Fibroblast of skin of right quadriceps (primary cell): ENCODE measurements at regions not wholly inside any gene's neighbourhood (a gene's known extent, or its start where the extent isn't known, plus 50 kb on each side); places are given as distances from the start of the nearest gene placed in this dataset.
"Not testable (repeated sequence)": the region's sequence is repeated elsewhere in the genome, so short reads cannot be mapped to it uniquely, and the experiment has no call there.

Source experiments
- DNase-seq: peaks from one replicate; pipeline ENCODE4 v3.0.0-alpha.2; 2013

- no peak for DNase-seq
Measured at GRCh38 chr2:3899536-3900155, 196.3 kb downstream of the DCDC2C start.

GRCh38 chr2:3902131-3902530 lies 198.8 kb downstream of the DCDC2C start:
- DNase-seq = no peak

GRCh38 chr2:3904061-3904460 lies 200.7 kb downstream of the DCDC2C start:
- no peak for DNase-seq

GRCh38 chr2:3908498-3908897 lies 205.1 kb downstream of the DCDC2C start:
- not testable (repeated sequence) for DNase-seq

DNA sequence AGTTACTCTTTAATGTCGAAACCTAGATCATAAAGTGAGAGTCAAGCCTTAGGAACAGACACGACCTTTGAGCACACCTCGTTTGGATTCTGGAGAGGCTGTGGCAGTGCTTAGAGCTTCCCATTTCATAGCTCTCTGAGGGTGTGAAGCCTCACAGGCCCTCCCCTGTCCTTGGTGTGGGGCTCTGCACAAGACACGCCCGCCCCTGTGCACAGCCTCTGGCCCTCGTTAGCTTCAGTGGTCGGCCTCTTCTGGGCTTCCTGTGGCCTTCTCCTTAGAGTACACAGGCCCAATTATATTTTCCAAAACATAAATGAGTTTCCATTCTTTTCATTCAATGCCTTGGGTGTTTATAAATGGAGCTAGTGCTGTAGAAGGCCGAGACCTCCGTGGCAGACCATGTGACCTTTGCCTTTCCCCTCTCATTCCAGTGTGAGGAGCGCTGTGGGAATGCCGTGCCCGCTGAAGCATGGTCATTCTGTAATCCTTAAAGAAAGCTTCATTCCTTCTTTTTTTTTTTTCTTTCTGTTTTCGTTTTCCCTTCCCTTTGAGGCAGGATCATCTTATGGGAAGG lies 208.6 kb downstream of the DCDC2C start:
- no peak for DNase-seq

DNA sequence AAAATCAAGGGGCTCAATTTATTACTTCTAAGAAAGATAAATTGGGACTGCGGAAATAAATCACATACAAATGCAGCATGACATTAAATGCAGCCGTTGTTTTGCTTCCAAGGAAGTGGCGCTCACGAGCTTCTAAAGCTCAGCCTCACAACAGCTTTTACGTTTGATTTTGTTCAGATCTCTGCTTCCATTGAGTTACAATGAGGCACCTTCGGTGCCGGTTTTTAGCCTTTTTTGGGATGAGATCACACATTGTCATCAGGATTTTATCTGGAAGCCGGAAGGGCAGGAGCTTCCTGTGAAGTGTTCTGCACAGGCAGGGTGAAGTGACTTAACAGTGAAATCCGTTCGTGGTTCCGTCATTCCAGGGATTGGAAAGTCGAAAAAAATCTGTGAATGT lies 209.8 kb downstream of the DCDC2C start:
- peak; percentile 14 for DNase-seq

DNA sequence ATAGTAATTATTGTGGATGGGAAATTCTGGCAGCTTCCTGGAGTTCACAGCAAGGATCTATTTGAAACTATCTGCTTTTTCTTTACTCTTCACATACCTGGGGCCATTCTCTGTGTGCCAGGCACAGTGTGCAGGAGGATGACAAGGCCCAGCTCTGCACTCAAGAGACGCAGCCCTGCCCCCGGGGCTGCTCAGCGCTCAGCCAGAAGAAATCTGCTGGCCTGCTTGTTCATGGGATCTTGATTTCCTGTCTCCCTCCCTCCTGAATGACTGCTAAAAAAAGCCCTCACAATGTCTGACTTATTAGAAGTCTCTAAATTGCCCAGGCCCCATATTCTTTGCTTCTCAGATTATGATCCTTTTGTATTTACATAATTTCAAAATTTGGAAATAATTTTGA lies 210.9 kb downstream of the DCDC2C start:
- peak; percentile 3 for DNase-seq

- DNase-seq = no peak
Measured at GRCh38 chr2:3927031-3927430, 223.7 kb downstream of the DCDC2C start.

DNA sequence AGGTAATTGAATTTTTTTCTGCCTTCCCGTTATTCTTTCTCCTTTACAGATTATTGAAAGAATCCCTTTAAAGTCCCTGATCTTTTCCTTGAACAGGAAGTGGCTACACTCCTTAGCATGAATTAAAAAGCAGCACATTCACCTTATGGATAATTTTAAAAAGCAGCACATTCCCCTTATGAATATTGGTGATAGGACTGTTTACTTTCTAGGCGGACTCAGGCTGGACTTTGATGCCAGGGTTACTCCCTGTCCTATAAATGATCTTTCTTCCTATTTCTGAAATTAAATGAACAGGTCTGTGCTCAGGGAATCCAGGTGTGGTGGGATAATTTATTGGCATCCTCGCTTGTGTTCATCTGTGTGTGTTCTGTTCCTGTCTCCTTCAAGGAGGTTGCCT lies 226.0 kb downstream of the DCDC2C start:
- DNase-seq = no peak

DNA sequence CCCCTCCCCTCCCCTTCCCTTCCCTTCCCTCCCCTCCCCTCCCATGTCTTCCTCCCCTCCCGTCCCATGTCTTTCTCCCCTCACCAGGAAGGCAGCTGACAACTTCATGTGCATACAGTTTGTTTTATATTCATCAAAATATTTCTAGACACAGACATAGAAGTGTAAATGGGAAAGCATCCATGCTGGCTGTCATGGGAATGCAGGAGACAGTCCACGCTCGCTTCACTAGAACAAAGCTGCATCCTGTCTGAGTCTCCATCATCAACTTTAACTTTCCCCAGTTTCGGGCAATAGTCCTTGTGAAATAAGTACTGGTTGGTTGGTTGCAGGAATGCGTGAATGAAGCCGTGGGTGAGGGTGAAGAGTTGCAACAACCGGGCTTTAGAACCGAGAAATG lies 226.9 kb downstream of the DCDC2C start:
- DNase-seq = no peak

- DNase-seq = no peak
Measured at GRCh38 chr2:3940661-3941060, 237.3 kb downstream of the DCDC2C start.

DNA sequence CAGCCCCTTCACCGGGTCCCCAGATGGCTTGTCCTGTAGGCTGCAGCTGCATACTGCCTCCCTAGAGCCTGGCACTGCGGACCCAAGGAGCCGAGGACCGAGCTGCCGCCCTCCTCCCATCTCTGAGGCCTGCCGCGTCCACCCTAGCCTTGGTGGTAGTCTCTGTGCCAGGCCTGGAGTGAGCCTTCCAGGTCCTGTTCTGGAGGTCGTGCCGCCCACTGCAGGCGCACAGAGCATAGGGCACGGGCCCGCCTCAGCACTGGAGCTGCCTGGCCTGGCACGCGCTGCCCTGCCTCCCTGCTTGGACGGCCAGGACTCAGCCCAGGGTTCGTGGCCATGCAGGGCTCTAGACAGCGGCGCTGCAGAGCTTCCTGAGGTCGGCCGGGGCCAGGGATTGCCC lies 239.5 kb downstream of the DCDC2C start:
- DNase-seq = no peak

GRCh38 chr2:3944071-3944470 lies 240.7 kb downstream of the DCDC2C start:
- DNase-seq = no peak

DNA sequence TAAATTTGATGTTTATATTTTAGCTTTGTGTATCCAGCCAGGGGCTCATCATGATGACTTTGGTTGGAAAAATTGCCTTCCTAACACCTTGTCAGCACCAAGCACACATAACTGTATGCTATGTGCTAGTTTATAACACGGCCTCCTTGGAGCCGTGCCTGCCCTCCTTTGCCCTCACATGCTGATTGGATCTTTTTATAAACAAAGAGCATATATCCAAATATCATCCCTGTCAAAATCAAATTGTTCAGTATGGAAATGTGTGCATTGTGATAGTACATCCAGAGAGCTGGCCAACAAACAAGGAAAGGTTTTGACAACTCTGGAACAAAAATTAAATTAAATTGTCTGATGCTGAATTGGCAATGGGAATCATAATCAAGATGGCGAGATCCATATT lies 241.5 kb downstream of the DCDC2C start:
- no peak for DNase-seq

DNA sequence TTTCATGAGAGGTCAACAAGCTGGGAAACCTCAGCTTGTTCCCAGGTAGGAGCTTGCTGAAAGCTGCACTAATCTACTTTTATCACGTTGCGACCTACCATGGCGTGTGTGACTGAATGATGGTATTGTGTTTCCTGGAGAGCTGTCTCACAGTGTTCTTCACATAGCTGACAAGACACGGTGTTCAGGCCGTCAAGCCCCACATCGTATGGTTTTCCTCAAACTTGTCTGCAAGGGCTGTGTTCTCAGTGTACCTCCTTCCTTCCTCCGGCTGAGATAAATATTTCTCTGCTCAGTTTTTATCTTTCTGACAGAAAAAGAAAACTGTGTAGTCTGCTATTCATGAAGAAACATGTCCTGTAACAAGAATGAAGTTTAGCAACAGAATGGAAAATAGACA lies 244.8 kb downstream of the DCDC2C start:
- DNase-seq = no peak

- DNase-seq = no peak
Measured at GRCh38 chr2:3951131-3951954, 248.0 kb downstream of the DCDC2C start.

DNA sequence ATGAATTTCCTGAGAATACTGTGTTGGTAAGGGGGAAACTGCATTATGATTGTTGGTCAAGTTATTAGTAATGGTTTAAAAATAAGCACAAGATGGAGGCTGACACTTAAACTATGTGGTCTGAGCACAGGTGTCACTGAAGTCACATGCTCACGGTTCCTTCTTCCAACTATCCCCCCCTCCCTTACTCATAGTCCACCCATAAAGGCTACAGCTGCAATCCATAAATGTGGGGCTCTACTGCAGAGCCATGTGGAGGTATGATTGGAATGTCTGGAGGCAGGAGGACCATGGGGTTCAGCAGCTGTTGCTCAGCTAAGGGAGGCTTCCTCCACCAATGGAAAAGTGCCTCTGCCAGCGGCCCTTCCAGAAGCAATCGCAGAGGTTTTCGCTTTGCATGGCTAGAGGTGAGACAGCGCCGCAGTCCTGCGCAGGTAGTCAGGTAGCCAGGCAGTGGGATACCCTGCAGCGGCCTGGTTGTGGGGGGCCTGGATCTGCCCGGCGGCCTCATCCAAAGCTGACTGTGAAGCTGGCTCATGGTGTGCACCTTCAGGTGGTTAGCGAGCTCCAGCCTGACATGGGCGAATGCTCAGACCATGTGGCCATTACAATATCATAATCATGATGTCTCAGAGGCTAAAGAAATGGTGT lies 249.6 kb downstream of the DCDC2C start:
- no peak for DNase-seq

DNA sequence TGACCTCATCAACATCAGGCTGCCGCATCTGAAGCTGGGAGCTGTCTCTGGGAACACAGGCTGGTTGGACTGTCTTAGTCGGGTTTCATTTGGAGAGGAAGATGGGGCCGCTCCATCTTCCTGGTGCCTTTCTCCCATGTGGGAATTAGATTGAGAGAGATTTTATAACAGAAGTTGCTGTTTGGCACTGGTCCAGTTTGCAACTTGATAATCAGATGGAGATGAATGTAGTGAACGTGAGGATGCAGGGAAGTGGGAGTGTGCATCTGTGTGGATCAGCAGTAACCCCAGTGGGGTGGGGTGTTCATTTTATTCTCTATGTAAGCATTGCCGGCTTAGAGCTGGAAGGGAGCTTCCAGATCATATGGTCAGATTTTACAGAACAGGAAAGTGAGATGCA lies 250.9 kb downstream of the DCDC2C start:
- DNase-seq = no peak

- DNase-seq = no peak
Measured at GRCh38 chr2:3956406-3956805, 253.0 kb downstream of the DCDC2C start.

DNA sequence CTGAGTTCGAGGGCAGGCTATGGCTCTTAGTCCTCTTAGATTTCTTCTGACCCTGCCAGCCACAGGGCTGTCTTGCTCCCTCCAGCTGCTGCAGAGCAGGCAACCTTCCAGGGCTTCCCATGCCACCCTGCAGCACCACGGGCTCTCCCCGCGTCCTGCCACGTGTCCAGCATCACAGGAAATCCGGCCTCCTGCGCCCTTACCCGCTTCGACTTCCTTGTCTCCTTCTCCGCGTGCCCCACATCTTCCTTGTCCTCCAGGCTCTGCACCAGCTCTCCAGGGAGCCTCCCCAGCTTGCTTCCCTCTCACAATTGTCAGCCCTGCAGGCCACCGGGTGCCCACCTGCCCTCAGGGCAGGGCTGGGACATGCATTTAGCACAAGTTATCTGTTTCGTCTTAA lies 253.5 kb downstream of the DCDC2C start:
- no peak for DNase-seq

DNA sequence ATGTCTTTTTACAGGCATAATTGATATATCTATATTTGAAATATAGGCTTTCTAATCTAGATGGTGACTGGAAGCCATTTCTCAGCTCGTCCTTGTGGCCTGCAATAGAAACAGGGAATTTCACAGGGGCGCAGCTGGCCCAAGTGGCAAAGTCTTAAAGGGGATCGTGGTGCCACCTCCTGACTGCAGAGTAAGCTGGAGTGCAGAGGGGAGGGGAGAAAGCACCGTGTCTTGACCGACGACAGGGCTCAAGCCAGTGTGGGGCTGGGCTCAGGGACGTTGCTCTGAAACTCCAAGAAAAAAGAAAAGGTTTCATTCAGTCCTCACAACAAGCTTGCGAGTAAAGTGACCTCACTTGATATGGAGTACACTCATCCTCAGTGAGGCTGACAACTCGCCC lies 255.1 kb downstream of the DCDC2C start:
- DNase-seq = no peak

- no peak for DNase-seq
Measured at GRCh38 chr2:3958969-3959368, 255.6 kb downstream of the DCDC2C start.

- peak; percentile 13 for DNase-seq
Measured at GRCh38 chr2:3959372-3959771, 256.0 kb downstream of the DCDC2C start.

DNA sequence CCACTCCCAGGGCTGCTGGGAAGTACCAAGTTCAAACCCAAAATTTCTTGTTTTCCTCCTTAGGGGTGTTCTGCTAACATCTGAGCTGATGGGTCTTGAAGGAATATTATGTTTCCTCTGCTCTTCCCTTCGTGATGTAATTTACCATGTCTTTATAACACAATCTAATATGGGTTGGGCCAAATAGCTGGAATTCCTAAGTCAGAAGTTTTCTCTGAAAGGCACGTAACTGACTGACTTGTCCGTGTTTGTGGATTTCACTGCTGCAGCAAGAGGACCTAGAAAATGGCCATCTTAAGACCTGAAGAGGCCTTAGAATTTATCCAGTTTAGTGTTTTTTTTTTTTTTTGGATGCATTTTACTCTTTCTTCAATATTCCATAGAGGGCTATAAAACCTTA lies 256.7 kb downstream of the DCDC2C start:
- DNase-seq = peak; percentile 3
